ENCODE measurements at regions not wholly inside any gene's neighbourhood (a gene's known extent, or its start where the extent isn't known, plus 50 kb on each side); places are given as distances from the start of the nearest gene placed in this dataset.

DNA sequence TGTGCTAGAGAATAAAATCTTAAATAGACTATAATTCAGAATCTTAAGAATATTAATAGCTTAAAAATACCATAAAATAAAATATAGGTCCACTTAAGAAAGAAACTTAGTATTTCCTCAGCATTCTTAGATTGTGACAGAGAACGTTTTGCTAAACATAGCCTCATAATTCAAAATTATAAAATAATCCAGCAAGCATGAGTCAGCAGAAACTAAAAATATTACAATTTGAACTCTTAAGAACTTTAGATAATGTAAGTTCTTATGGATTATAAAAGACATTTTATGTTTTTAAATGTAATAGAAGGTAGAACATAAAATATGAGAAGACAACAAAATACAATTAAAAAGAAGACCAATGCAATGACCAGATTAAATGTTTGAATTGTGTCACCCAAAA is 164.5 kb upstream of the MC4R start:
- TF ChIP-seq, protein P1, sequence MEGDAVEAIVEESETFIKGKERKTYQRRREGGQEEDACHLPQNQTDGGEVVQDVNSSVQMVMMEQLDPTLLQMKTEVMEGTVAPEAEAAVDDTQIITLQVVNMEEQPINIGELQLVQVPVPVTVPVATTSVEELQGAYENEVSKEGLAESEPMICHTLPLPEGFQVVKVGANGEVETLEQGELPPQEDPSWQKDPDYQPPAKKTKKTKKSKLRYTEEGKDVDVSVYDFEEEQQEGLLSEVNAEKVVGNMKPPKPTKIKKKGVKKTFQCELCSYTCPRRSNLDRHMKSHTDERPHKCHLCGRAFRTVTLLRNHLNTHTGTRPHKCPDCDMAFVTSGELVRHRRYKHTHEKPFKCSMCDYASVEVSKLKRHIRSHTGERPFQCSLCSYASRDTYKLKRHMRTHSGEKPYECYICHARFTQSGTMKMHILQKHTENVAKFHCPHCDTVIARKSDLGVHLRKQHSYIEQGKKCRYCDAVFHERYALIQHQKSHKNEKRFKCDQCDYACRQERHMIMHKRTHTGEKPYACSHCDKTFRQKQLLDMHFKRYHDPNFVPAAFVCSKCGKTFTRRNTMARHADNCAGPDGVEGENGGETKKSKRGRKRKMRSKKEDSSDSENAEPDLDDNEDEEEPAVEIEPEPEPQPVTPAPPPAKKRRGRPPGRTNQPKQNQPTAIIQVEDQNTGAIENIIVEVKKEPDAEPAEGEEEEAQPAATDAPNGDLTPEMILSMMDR (IDR thresholded peaks at IDR 0.05; ENCODE audit: insufficient read depth, low read depth, low read length): no peak
- no peak for TF ChIP-seq EZH2 (IDR thresholded peaks at IDR 0.05; ENCODE audit: insufficient read depth, low read length)

All from astrocyte (in vitro differentiated cells and primary cell).